Panc1 (cell line): ENCODE measurements at regions not wholly inside any gene's neighbourhood (a gene's known extent, or its start where the extent isn't known, plus 50 kb on each side); places are given as distances from the start of the nearest gene placed in this dataset.

Source experiments
- ATAC-seq: fragments of 200-7000 bp; cut with Tn5 transposase; 2 replicates; pipeline ENCODE4 v1.9.1; 2020; ENCODE audit warnings: mild to moderate bottlenecking, moderate library complexity
- BruUV-seq: library from RNA; stranded (reverse); fragments of 400-500 nt; replicated peaks from 2 replicates; lab custom pipeline; 2021; lab: Mats Ljungman, UMichigan
- CTCF ChIA-PET: fragments of 300-600 bp; sonication (Branson Sonifier 250); formaldehyde crosslinking; loops from one replicate; lab custom pipeline; 2022; ENCODE audit warnings: antibody characterized with exemption; lab: Charles Lee
- POLR2A ChIA-PET: fragments of 300-600 bp; sonication (Branson Sonifier 250); formaldehyde crosslinking; loops from one replicate; lab custom pipeline; 2022; ENCODE audit warnings: antibody characterized with exemption; lab: Charles Lee
- DNase-seq: peaks from one replicate; pipeline ENCODE4 v3.0.0-alpha.2; 2010; ENCODE audit warnings: low read depth, low spot score
- H3K27ac ChIP-seq: 2 replicates; pipeline ENCODE4 v1.5.1; 2011; ENCODE audit warnings: mild to moderate bottlenecking, low read length, inconsistent platforms
- H3K27me3 ChIP-seq: fragments of 200-500 bp; sonication (Bioruptor generic); 2 replicates; pipeline ENCODE4 v1.6.0; 2014; ENCODE audit warnings: low read length, inconsistent platforms; ENCODE audit not compliant: control insufficient read depth, insufficient read depth
- H3K36me3 ChIP-seq: fragments of 200-500 bp; sonication (Bioruptor generic); 2 replicates; pipeline ENCODE4 v1.5.1; 2014; ENCODE audit warnings: inconsistent platforms, mild to moderate bottlenecking, low read length, moderate library complexity; ENCODE audit not compliant: control insufficient read depth, insufficient read depth
- H3K4me1 ChIP-seq: 2 replicates; pipeline ENCODE4 v1.5.1; 2011; ENCODE audit warnings: inconsistent platforms, mild to moderate bottlenecking, low read length, moderate library complexity; ENCODE audit not compliant: control insufficient read depth, insufficient read depth
- H3K4me3 ChIP-seq, 2 experiments: 2 replicates each; pipeline ENCODE4 v1.5.1; 2011 to 2012; ENCODE audit warnings: low read depth in 2 of 2, low read length in 2 of 2, mild to moderate bottlenecking in 2 of 2, inconsistent platforms in 1 of 2, moderate library complexity in 1 of 2
- H3K9me3 ChIP-seq: fragments of 200-500 bp; sonication (Bioruptor generic); 2 replicates; pipeline ENCODE4 v1.5.1; 2014; ENCODE audit warnings: low read depth, mild to moderate bottlenecking, inconsistent platforms, low read length, moderate library complexity; ENCODE audit not compliant: control insufficient read depth, insufficient read depth
- CTCF ChIP-seq: fragments of 450-650 bp; IDR thresholded peaks from 2 replicates; pipeline ENCODE4 v1.5.1; 2017; ENCODE audit warnings: mild to moderate bottlenecking
- POLR2AphosphoS5 ChIP-seq: IDR thresholded peaks from 2 replicates; pipeline ENCODE4 v1.6.1; 2012; ENCODE audit warnings: mild to moderate bottlenecking, low read depth, low read length, moderate library complexity
- REST ChIP-seq, 2 experiments: IDR thresholded peaks; 2 replicates each; pipeline ENCODE4 v1.6.1; 2011 to 2012; ENCODE audit warnings: low read depth in 2 of 2, control low read depth in 1 of 2, low read length in 1 of 2, mild to moderate bottlenecking in 1 of 2, moderate library complexity in 1 of 2; ENCODE audit not compliant: insufficient read depth in 1 of 2
- SIN3A ChIP-seq: IDR thresholded peaks from 2 replicates; pipeline ENCODE4 v1.6.1; 2012; ENCODE audit warnings: low read depth, mild to moderate bottlenecking, low read length, moderate library complexity, borderline replicate concordance; ENCODE audit not compliant: insufficient read depth
- TCF7L2 ChIP-seq: IDR thresholded peaks from 2 replicates; pipeline ENCODE4 v1.6.1; 2011; ENCODE audit warnings: mild to moderate bottlenecking, low read depth, low read length, inconsistent platforms
- in situ Hi-C: cut with HindIII; loops from 2 replicates; pipeline ENCODE4 v1.10.0; 2016; ENCODE audit warnings: low sequenced_read_pairs, low pct_unique_long_range_greater_than_20kb
- intact Hi-C: fragments of 100-400 bp; cut with micrococcal nuclease; formaldehyde crosslinking; loops from one replicate; pipeline ENCODE4 v1.10.0; 2022; ENCODE audit not compliant: unreplicated experiment

- Histone ChIP-seq H3K27me3 (peaks cover 24% of the 10 kb centered on the region), H3K36me3 (no peaks in the 10 kb centered on the region), H3K27ac (no peak overlapping the region), H3K4me3 (no peak overlapping the region), H3K9me3 (no peaks in the 10 kb centered on the region), H3K4me1 (no peaks in the 10 kb centered on the region)
- intact Hi-C loops (no loop called here), in situ Hi-C loops (no loop called here)
- TF ChIP-seq TCF7L2 (no peak), SIN3A (no peak), POLR2AphosphoS5 (no peak), REST (IDR thresholded peaks at IDR 0.05; ENCODE audit: insufficient read depth in 1 of 2, low read depth in 2 of 2, low read length in 1 of 2) (no peak), CTCF (no peak)
- POLR2A ChIA-PET = no interaction called here
- DNase-seq (no peak), ATAC-seq (no peak)
- CTCF ChIA-PET = no interaction called here
- BruUV-seq = no TSS peak
Observed at GRCh38 chr11:119859684-119860083, 130.7 kb upstream of the NECTIN1 start.

- H3K9me3 ChIP-seq = no peaks in the 10 kb centered on the region
- no peak for ATAC-seq
- TF ChIP-seq REST (IDR thresholded peaks at IDR 0.05; ENCODE audit: insufficient read depth in 1 of 2, low read depth in 2 of 2, low read length in 1 of 2) (no peak), TCF7L2 (no peak), CTCF (no peak)
- intact Hi-C loops (no loop called here), in situ Hi-C loops (no loop called here)
- H3K36me3 ChIP-seq = no peaks in the 10 kb centered on the region
- POLR2A ChIA-PET = no interaction called here
- CTCF ChIA-PET = no interaction called here
- H3K4me1 ChIP-seq = no peaks in the 10 kb centered on the region
- H3K4me3 ChIP-seq = no peak overlapping the region
- no peak overlapping the region for H3K27ac ChIP-seq
- no peak for DNase-seq
- peaks cover 21% of the 10 kb centered on the region for H3K27me3 ChIP-seq
- no TSS peak for BruUV-seq
Observed at GRCh38 chr11:119858288-119858687, 129.3 kb upstream of the NECTIN1 start.
